Fibroblast of the aortic adventitia (primary cell): ENCODE measurements at regions not wholly inside any gene's neighbourhood (a gene's known extent, or its start where the extent isn't known, plus 50 kb on each side); places are given as distances from the start of the nearest gene placed in this dataset.

Experiments used
- DNase-seq: peaks from one replicate; pipeline ENCODE4 v3.0.0-alpha.2; 2010; ENCODE audit warnings: low read depth
- H3K4me3 ChIP-seq: 2 replicates; pipeline ENCODE4 v1.5.1; 2011; ENCODE audit warnings: low read depth, mild to moderate bottlenecking, control low read depth, low read length, moderate library complexity
- TF ChIP-seq, protein P1 (sequence below): IDR thresholded peaks from 2 replicates; pipeline ENCODE4 v1.5.1; 2011; ENCODE audit warnings: mild to moderate bottlenecking, low read length, control low read depth, inconsistent platforms; ENCODE audit not compliant: insufficient read depth

DNA sequence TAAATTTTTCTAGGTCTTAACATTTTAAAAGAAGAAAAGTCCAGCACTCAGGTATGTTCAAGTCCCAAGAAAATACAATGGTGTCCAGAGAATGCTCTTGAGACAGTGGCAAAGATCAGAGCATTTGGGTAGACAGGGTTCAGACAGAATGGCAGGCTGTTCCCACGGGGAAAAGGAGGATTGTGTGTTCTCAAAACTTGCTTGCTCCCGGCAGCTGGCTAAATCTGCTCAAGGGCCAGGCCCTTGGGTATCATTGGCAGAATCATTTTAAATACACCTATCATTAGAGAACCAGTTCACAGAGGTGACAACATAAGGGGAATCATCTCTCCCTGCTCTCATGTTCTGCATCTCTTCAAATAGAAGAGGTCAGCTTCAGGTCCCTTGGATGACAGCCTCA, 456.3 kb downstream of the DTHD1 start:
- TF ChIP-seq, protein P1, sequence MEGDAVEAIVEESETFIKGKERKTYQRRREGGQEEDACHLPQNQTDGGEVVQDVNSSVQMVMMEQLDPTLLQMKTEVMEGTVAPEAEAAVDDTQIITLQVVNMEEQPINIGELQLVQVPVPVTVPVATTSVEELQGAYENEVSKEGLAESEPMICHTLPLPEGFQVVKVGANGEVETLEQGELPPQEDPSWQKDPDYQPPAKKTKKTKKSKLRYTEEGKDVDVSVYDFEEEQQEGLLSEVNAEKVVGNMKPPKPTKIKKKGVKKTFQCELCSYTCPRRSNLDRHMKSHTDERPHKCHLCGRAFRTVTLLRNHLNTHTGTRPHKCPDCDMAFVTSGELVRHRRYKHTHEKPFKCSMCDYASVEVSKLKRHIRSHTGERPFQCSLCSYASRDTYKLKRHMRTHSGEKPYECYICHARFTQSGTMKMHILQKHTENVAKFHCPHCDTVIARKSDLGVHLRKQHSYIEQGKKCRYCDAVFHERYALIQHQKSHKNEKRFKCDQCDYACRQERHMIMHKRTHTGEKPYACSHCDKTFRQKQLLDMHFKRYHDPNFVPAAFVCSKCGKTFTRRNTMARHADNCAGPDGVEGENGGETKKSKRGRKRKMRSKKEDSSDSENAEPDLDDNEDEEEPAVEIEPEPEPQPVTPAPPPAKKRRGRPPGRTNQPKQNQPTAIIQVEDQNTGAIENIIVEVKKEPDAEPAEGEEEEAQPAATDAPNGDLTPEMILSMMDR: no peak
- DNase-seq: no peak
- H3K4me3 ChIP-seq: no peak overlapping the region

DNA sequence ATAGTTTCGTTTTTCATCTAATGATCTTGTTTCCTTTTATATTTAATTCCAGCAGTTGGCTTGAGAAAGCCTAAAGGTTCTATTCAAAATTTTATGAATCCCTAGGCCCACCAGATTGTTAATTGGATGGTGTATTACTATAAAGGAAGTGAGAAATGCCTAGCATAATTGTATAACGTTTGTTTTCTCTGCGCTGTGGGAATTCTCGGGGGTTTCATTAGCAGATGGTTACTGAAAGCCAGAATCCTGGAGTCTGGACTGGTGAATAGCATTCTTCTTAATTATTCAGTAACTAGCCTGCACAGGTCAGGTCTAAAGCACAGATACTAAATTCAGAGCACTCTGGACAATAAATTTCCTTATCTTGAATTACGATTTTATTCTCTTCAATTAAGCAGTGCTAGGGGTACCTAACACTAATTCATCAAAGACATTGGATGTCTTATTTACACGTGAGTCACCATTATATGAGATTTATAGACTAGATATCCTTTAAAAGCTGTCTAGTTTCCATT, 459.4 kb downstream of the DTHD1 start:
- no peak overlapping the region for H3K4me3 ChIP-seq
- no peak for DNase-seq
- TF ChIP-seq, protein P1: no peak

DNA sequence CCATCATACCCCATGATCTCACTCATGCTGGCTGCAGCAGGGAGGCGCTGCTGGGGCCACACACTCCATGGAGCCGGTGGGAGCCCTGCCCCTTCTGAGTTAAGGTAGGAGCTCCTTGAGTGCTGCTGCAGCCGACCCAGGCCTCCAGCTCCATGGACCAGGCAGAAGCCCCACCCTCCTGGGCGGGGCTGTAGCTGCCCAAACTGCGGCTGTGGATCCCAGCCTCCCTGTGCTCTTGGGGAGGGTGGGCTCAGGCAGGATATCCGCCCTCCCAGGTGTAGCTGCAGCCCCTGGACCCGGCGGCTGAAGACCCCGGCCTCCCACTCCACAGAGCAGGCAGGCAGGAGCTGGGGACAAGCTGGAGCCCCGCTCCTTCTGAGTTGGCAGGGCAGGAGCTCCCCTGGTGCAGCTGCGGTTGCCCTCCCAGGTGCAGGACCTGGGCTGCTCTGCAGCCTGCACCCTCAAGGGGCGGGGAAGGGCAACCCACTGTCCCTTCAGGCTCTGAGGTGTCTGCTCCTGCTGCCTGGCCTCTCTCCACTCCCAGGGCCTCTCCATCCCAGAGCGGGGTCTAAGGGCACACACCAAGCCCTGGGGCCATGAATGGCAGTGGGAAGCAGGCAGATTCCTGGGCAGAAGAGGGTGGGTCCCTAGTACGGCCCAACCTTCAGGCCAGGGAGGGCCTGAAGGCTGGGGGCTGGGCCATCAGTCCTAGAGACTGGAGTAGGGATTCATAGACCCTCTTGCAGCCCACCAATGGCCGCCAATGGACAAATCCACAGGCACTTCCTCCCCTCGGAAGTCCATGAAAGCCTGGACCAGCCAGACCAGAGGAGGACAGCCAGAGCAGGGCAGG, 466.1 kb downstream of the DTHD1 start:
- no peak for DNase-seq
- H3K4me3 ChIP-seq: no peak overlapping the region
- TF ChIP-seq, protein P1: no peak

DNA sequence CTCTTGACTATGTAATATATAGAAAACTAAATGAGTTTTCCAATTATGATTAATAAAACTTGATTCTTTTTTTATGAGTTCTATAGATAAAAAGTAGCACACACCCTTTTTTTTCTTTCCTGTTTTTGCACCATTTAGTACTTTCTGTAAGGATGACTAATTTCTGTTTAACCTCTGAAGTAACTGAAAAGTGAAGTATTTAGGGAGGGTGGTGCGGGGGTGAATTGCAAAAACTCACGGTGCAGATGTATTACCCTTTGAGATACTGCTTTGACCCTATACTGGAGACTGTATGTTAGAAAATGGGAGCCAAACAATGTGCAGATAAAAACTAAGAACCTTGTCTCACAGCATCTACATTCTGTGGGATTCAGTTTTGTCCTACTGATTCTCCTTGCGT, 471.6 kb downstream of the DTHD1 start:
- DNase-seq: no peak
- H3K4me3 ChIP-seq: no peak overlapping the region
- TF ChIP-seq, protein P1: no peak

DNA sequence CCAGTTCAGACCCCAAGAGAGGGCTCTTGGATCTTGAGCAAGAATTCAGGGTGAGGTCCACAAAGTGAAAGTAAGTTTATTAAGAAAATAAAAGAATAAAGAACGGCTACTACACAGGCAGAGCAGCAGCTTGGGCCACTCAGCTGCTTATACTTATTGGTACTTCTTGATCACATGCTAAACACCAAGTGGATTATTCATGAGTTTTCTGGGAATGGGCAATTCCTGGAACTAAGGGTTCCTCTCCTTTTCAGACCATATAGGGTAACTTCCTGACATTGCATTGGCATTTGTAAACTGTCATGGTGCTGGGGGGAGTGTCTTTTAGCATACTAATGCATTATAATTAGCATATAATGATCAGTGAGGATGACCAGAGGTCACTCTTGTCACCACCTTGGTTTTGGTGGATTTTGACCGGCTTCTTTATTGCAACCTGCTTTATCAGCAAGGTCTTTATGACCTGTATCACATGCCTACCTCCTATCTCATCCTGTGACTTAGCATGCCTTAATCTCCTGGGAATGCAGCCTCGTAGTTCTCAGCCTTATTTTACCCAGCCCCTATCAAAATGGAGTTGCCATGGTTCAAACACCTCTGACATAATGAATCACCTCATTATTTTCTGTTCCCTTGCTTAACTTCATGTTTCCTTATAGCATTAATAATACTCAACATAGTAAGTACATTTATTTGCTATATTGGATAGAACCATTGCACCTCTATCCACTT, 476.3 kb downstream of the DTHD1 start:
- no peak overlapping the region for H3K4me3 ChIP-seq
- DNase-seq: no peak

DNA sequence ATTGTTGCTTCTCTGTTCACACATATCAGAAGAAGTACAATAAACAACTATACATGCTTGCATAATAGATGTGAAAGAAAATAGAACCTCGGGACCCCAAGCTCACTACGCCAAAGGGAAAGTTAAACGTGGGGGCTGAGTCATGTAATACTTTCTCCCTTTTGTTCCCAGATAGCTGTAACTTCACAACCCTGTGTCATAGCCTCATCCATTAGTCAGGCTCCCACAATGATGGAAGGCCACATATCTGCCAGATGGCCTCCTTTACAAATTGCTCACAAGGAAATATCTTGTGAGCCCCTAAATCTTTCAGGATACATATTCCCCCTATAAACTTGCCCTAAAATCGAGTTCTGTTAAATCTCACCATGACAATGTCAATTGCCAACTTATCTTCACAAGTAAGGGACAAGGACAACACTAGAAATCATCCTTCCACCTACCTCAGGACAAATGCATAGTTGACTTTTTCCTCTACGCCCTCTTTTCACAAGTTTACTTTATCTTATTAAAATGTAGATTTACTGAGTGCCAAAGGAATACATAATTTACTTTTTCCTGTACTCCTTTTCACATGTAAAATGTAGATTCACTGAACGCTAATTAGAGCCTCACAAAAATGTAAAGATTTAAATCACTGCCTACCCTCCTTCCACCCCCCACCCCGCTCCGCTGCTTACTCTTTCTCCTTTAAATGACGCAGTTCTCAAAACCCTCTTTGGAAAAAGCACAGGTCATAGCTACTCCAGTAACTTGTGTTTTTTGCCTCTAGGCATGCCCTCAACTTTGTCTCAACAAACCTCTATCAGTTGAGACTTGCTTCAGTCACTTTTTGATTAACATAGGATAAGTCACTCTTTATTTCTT, 477.1 kb downstream of the DTHD1 start:
- H3K4me3 ChIP-seq: no peak overlapping the region
- TF ChIP-seq, protein P1: no peak
- no peak for DNase-seq

More for the DNA sequence above, 476.3 kb downstream of the DTHD1 start:
- TF ChIP-seq, protein P1: no peak
